Omental fat pad (tissue), 3 donors: ENCODE measurements at regions not wholly inside any gene's neighbourhood (a gene's known extent, or its start where the extent isn't known, plus 50 kb on each side); places are given as distances from the start of the nearest gene placed in this dataset.

ENCODE experiments used
- ATAC-seq: fragments of 150-250 bp; one replicate; pipeline ENCODE4 v1.9.1; 2016; ENCODE audit warnings: mild to moderate bottlenecking, moderate library complexity; ENCODE audit not compliant: low FRiP score
- DNase-seq: peaks from one replicate; pipeline ENCODE4 v3.0.0-alpha.2; 2019; ENCODE audit warnings: low spot score
- TF ChIP-seq, protein P1 (sequence below), 3 donors: fragments of 450-650 bp; IDR thresholded peaks; one replicate each; pipeline ENCODE4 v1.5.1; 2016 to 2017; ENCODE audit warnings: antibody characterized with exemption in 3 of 3, mild to moderate bottlenecking in 3 of 3, moderate library complexity in 2 of 3

- DNase-seq, result no peak
- TF ChIP-seq, protein P1, sequence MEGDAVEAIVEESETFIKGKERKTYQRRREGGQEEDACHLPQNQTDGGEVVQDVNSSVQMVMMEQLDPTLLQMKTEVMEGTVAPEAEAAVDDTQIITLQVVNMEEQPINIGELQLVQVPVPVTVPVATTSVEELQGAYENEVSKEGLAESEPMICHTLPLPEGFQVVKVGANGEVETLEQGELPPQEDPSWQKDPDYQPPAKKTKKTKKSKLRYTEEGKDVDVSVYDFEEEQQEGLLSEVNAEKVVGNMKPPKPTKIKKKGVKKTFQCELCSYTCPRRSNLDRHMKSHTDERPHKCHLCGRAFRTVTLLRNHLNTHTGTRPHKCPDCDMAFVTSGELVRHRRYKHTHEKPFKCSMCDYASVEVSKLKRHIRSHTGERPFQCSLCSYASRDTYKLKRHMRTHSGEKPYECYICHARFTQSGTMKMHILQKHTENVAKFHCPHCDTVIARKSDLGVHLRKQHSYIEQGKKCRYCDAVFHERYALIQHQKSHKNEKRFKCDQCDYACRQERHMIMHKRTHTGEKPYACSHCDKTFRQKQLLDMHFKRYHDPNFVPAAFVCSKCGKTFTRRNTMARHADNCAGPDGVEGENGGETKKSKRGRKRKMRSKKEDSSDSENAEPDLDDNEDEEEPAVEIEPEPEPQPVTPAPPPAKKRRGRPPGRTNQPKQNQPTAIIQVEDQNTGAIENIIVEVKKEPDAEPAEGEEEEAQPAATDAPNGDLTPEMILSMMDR (IDR thresholded peaks at IDR 0.05), result no peak
- no peak for ATAC-seq
These were observed 327.0 kb downstream of the HNRNPD start for GRCh38 chr4:82046796-82047195.

DNA sequence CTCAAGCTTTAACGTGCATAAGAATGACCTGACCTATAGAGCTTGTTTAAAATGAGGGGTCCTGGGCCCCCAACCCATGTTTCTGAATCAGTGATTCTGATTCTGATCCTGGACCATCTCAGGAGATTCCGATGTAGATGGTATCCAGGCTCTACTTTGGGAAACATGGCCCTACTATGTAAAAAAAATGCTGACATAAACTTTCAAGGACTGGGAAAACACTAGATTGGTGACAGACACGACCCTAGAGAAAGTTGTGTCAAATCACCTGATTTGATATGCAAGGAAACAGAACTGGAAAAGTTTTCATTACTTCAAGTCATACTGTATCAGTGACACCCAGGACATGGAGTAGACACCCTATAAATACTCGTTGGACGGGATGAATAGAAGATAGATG lies 328.5 kb downstream of the HNRNPD start:
- TF ChIP-seq, protein P1 (IDR thresholded peaks at IDR 0.05), result no peak
- DNase-seq (no peak), ATAC-seq (no peak)

DNA sequence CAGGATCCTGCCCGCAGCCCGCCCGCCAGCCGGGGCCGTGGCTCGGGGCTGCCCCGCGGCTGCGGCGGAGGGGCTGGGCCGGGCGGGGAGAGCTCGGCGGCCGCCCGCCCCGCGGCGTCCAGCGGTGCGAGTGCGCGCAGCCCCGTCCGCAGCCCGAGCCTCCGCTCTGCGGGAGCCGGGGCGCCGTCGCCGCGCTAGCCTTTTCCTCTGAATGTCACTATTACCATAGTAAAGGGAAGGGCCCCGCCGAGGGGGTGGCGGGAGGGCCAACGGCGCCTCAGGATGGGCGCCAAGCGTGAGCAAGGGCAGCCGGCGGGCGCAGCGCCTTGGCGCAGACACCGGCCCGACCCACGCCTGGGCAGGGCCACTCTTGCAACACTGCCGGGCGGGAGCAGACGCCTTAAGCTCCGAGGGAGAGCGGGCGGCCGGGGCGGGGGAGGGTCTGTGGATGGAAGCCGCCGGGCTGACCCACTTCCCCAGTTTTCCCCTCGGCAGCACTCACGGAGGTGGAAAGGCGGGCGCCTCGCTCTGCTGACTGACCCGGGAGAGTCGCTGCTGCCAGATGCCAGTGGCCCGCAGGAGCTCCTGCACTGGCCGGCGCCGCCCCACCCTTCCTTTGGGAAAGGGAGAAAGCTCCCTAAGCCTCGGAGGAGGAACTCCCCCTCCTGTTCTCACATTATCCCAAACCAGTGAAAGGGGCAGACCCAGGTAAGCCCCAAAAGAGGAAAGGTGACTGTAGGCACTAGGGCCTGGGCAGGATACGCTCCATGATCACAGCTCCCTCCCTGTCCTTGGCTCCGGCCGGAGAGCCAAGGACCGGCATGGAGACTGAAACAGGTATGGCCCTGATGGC lies 329.4 kb downstream of the HNRNPD start:
- peak; percentile 87 for ATAC-seq
- peak; percentile 31 for DNase-seq
- TF ChIP-seq, protein P1 (IDR thresholded peaks at IDR 0.05), result no peak

DNA sequence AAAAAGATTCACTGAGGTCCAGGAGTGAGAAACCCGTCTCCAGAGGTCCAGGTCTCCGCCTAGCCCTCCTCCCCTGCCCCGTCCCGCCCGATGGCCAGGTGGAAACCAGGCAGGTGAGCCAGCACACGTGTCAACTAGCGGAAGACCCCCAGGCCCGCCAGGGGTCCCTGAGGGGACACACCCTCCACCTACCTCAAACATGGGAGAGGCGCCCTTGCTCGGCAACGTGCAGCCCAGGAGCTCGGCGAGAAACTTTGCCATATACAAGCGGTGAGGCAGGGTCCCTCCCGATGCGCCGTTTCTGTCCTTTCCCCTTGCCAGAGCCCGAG lies 330.0 kb downstream of the HNRNPD start:
- TF ChIP-seq, protein P1 (IDR thresholded peaks at IDR 0.05), result no peak
- no peak for ATAC-seq
- no peak for DNase-seq

DNA sequence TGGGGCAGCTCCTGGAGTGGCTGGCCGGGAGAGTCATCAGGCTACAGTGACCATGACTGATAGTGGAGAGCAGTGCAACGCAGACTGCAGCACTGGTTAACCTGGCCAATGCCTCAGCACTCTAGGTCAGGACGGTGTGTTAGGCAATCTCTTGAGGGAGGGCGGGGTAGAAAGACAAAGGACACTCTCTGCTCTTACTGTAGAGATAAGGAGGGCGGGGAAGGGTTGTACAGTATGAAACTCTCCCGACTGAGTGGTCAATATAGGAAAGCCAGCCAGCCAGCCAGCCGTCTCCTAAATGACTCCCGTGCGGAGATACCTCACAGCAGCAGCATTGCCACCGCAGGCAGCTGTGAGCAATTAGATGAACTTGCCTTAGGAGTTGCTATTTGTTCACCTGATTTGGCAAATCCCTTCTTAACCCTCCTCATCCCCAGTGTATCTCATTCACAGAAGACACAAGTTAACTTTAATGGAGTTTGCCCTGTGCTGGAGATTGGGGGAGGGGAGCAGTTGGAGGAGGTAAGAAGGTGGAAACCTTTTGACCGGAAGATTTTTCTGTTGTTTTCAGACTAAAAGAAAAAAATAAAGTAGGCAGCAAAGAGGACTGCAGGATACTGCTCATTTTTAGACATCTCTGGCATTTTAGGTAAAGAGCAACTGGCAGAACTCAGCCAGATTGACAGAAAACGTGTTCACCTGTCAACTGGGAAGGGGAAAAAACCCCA lies 330.5 kb downstream of the HNRNPD start:
- peak; percentile 34 for ATAC-seq
- TF ChIP-seq, protein P1 (IDR thresholded peaks at IDR 0.05), result no peak
- DNase-seq, result no peak

GRCh38 chr4:82042042-82042441 lies 331.7 kb downstream of the HNRNPD start:
- DNase-seq (no peak), ATAC-seq (peak; percentile 30)
- TF ChIP-seq, protein P1 (IDR thresholded peaks at IDR 0.05), result no peak
